GM12878 (cell line): ENCODE measurements at regions not wholly inside any gene's neighbourhood (a gene's known extent, or its start where the extent isn't known, plus 50 kb on each side); places are given as distances from the start of the nearest gene placed in this dataset.

Source experiments
- ATAC-seq: fragments of 200-7000 bp; cut with Tn5 transposase; 3 replicates; pipeline ENCODE4 v1.9.1; 2020; ENCODE audit warnings: mild to moderate bottlenecking, moderate library complexity
- BruUV-seq: library from RNA; stranded (reverse); fragments of 400-500 nt; replicated peaks from 2 replicates; lab custom pipeline; 2021; lab: Mats Ljungman, UMichigan
- CTCF ChIA-PET: fragments of 300-600 bp; sonication (Branson Sonifier 250); formaldehyde crosslinking; extraction: SDS; loops from one replicate; lab custom pipeline; 2021; ENCODE audit warnings: inconsistent platforms; lab: Yijun Ruan, JAX
- POLR2A ChIA-PET: fragments of 350-600 bp; formaldehyde crosslinking; extraction: SDS; loops from one replicate; lab custom pipeline; 2021; ENCODE audit warnings: inconsistent platforms; lab: Charles Lee
- RAD21 ChIA-PET: fragments of 300-600 bp; sonication (Branson Sonifier 250); formaldehyde crosslinking; loops from one replicate; lab custom pipeline; 2023; ENCODE audit warnings: antibody characterized with exemption; ENCODE audit not compliant: unreplicated experiment; lab: Charles Lee
- SMC1A ChIA-PET: fragments of 300-600 bp; sonication (Branson Sonifier 250); formaldehyde crosslinking; loops from one replicate; lab custom pipeline; 2023; ENCODE audit not compliant: unreplicated experiment, uncharacterized antibody; lab: Charles Lee
- DNase-seq: peaks from one replicate; pipeline ENCODE4 v3.0.0-alpha.2; 2011; ENCODE audit warnings: low read depth, low spot score
- FAIRE-seq: peaks from 3 replicates; lab custom pipeline; 2011; peaks lifted over from hg19 to GRCh38; lab: Jason Lieb, UNC
- H2AFZ ChIP-seq: 2 replicates; pipeline ENCODE4 v1.6.0; 2011; ENCODE audit warnings: low read depth, low read length, control low read depth; ENCODE audit not compliant: control insufficient read depth
- H3K27ac ChIP-seq: 2 replicates; pipeline ENCODE4 v1.5.1; 2011; ENCODE audit warnings: control low read depth; ENCODE audit not compliant: control insufficient read depth, insufficient read depth
- H3K27me3 ChIP-seq, 2 experiments: replicated peaks in 1 of 2; 2 replicates each; pipeline versions ENCODE4 v1.6.0 to v1.6.1; 2011; ENCODE audit warnings: low read length in 1 of 2; ENCODE audit not compliant: control insufficient read depth in 2 of 2, insufficient read depth in 2 of 2
- H3K36me3 ChIP-seq, 2 experiments: 2 replicates each; pipeline ENCODE4 v1.5.1; 2011; ENCODE audit warnings: low read length in 1 of 2; ENCODE audit not compliant: control insufficient read depth in 2 of 2, insufficient read depth in 2 of 2
- H3K4me1 ChIP-seq: 2 replicates; pipeline ENCODE4 v1.6.1; 2011; ENCODE audit warnings: mild to moderate bottlenecking, low read length, moderate library complexity, mixed read lengths; ENCODE audit not compliant: control insufficient read depth, insufficient read depth
- H3K4me2 ChIP-seq: 2 replicates; pipeline ENCODE4 v1.6.0; 2011; ENCODE audit warnings: control low read depth; ENCODE audit not compliant: control insufficient read depth, insufficient read depth
- H3K4me3 ChIP-seq: fragments of 200-600 bp; sonication (generic); 2 replicates; pipeline ENCODE4 v1.5.1; 2016
- H3K79me2 ChIP-seq: 2 replicates; pipeline ENCODE4 v1.6.0; 2011; ENCODE audit warnings: low read length; ENCODE audit not compliant: control insufficient read depth, insufficient read depth
- H3K9ac ChIP-seq: 2 replicates; pipeline ENCODE4 v1.8.0; 2011; ENCODE audit warnings: low read length, control low read depth, mixed read lengths; ENCODE audit not compliant: control insufficient read depth, insufficient read depth
- H3K9me3 ChIP-seq: replicated peaks from 3 replicates; pipeline ENCODE4 v1.5.1; 2011; ENCODE audit warnings: mild to moderate bottlenecking, low read length; ENCODE audit not compliant: control insufficient read depth, insufficient read depth
- H4K20me1 ChIP-seq: 2 replicates; pipeline ENCODE4 v1.6.0; 2011; ENCODE audit not compliant: control insufficient read depth, insufficient read depth
- BCL11A ChIP-seq: IDR thresholded peaks from 2 replicates; pipeline ENCODE4 v1.6.1; 2011; ENCODE audit warnings: low read depth, low read length
- CHD2 ChIP-seq: IDR thresholded peaks from 2 replicates; pipeline ENCODE4 v1.6.1; 2011; ENCODE audit warnings: low read depth, low read length, improper control_type of control experiment, borderline replicate concordance
- NFIC ChIP-seq: IDR thresholded peaks from 2 replicates; pipeline ENCODE4 v1.6.1; 2012; ENCODE audit warnings: low read depth, mild to moderate bottlenecking, inconsistent platforms, low read length, moderate library complexity
- NFXL1 ChIP-seq: fragments of 450-650 bp; IDR thresholded peaks from 2 replicates; pipeline ENCODE4 v1.6.1; 2017; ENCODE audit warnings: antibody characterized with exemption, mild to moderate bottlenecking, borderline replicate concordance
- PAX5 ChIP-seq: IDR thresholded peaks from 2 replicates; pipeline ENCODE4 v1.6.1; 2011; ENCODE audit warnings: low read depth, low read length, borderline replicate concordance
- POLR2AphosphoS2 ChIP-seq: IDR thresholded peaks from 2 replicates; pipeline ENCODE4 v1.6.1; 2011; ENCODE audit warnings: low read depth, mild to moderate bottlenecking, low read length, improper control_type of control experiment, moderate library complexity
- RAD51 ChIP-seq: fragments of 450-650 bp; IDR thresholded peaks from 2 replicates; pipeline ENCODE4 v1.6.1; 2016; ENCODE audit warnings: moderate library complexity, mild to moderate bottlenecking, inconsistent platforms
- RELA ChIP-seq: fragments of 450-650 bp; IDR thresholded peaks from 2 replicates; pipeline ENCODE4 v1.8.0; 2014; ENCODE audit warnings: borderline replicate concordance; ENCODE audit not compliant: partially characterized antibody
- SREBF1 ChIP-seq: IDR thresholded peaks from 2 replicates; pipeline ENCODE4 v1.6.1; 2012; ENCODE audit warnings: mild to moderate bottlenecking, low read length
- SRF ChIP-seq, 2 experiments: IDR thresholded peaks; 2 replicates each; pipeline ENCODE4 v1.6.1; 2011; ENCODE audit warnings: low read depth in 2 of 2, low read length in 2 of 2, mild to moderate bottlenecking in 1 of 2, moderate library complexity in 1 of 2
- TCF7 ChIP-seq: IDR thresholded peaks from 2 replicates; pipeline ENCODE4 v1.6.1; 2014; ENCODE audit warnings: antibody characterized with exemption, borderline replicate concordance
- WRNIP1 ChIP-seq: IDR thresholded peaks from 2 replicates; pipeline ENCODE4 v1.6.1; 2011; ENCODE audit warnings: low read depth, low read length, improper control_type of control experiment, borderline replicate concordance
- WGBS: methylation state at CpG from one replicate; pipeline ENCODE4 v1.1.6; 2016; ENCODE audit warnings: low lambda C conversion rate; ENCODE audit not compliant: insufficient replicate concordance, insufficient coverage; ENCODE audit errors: missing lambda C conversion rate; 5-methylcytosine and 5-hydroxymethylcytosine counted together
- in situ Hi-C: fragments of 300-500 bp; cut with MboI; formaldehyde crosslinking; loops from 9 replicates; pipeline ENCODE4 v1.14.3; 2018; ENCODE audit warnings: mixed read lengths
- intact Hi-C: fragments of 100-400 bp; cut with micrococcal nuclease; formaldehyde crosslinking; loops from one replicate; pipeline ENCODE4 v1.14.2; 2022; ENCODE audit not compliant: unreplicated experiment
- TF ChIP-seq, protein P1 (sequence below): fragments of 150-350 bp; IDR thresholded peaks from 2 replicates; pipeline ENCODE4 v1.6.1; 2014; ENCODE audit warnings: mild to moderate bottlenecking, low read depth, low read length
- TF ChIP-seq, protein P2 (sequence below): IDR thresholded peaks from 2 replicates; pipeline ENCODE4 v1.6.1; 2012; ENCODE audit warnings: low read depth, low read length, improper control_type of control experiment
- TF ChIP-seq, protein P3 (sequence below): IDR thresholded peaks from 2 replicates; pipeline ENCODE4 v1.6.1; 2012; ENCODE audit warnings: low read depth, low read length, improper control_type of control experiment
- TF ChIP-seq, protein P4 (sequence below): fragments of 150-350 bp; IDR thresholded peaks from 2 replicates; pipeline ENCODE4 v1.6.1; 2016; ENCODE audit warnings: low read depth, low read length
- TF ChIP-seq, protein P5 (sequence below): fragments of 450-650 bp; conservative IDR thresholded peaks from 2 replicates; pipeline ENCODE4 v1.6.1; 2017; ENCODE audit warnings: mild to moderate bottlenecking, moderate library complexity

DNA sequence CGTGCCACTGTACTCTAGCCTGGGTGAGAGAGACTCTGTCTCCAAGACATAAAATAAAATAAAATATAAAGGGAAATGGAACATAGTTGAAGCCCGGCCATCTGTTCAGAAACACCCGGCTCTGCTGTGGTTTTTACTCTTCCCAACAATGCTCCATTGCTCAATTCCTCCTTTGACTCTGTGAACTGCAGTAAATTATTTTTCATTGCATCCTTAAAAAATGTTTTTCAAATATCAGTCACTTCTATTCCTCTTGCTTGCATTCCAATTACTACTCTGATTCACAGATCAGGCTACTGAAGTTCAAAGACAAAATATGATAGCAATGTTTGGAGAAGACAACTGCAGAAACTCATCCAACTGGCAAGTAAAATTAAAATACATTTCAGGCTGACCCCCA lies 983.0 kb downstream of the SORCS1 start:
- RAD21 ChIA-PET: no interaction called here
- WGBS: 11% methylated on average over 3 of the region's 3 CpGs
- BruUV-seq: no TSS peak
- POLR2A ChIA-PET: no interaction called here
- Histone ChIP-seq H3K27me3 (no peaks in the 10 kb centered on the region), H4K20me1 (no peaks in the 10 kb centered on the region), H3K9me3 (no peaks in the 10 kb centered on the region), H3K4me1 (no peaks in the 10 kb centered on the region), H3K4me3 (no peak overlapping the region), H3K79me2 (no peaks in the 10 kb centered on the region), H2AFZ (no peak overlapping the region), H3K27ac (no peak overlapping the region), H3K9ac (no peak overlapping the region), H3K4me2 (no peak overlapping the region), H3K36me3 (no peaks in the 10 kb centered on the region)
- intact Hi-C loops (loop anchor here (10.0 kb wide), 1 partner anchor 1117 kb away; no protein-coding TSS in a partner anchor), in situ Hi-C loops (loop anchor here (10.0 kb wide), 2 partner anchors 227 to 387 kb away; no protein-coding TSS in a partner anchor)
- SMC1A ChIA-PET: interaction anchor here (0.6 kb wide), 1 partner anchor 108 kb away, joined by 3 read pairs; no protein-coding TSS in a partner anchor
- CTCF ChIA-PET: no interaction called here
- FAIRE-seq (no peak), ATAC-seq (no peak), DNase-seq (no peak)
- TF ChIP-seq RELA (no peak), NFXL1 (no peak), NFIC (no peak), CHD2 (no peak), POLR2AphosphoS2 (no peak), PAX5 (no peak), WRNIP1 (no peak), SREBF1 (no peak), TCF7 (no peak), RAD51 (no peak), BCL11A (no peak), SRF (IDR thresholded peaks at IDR 0.05; ENCODE audit: low read depth in 2 of 2, low read length in 2 of 2) (no peak)
- TF ChIP-seq, protein P1, sequence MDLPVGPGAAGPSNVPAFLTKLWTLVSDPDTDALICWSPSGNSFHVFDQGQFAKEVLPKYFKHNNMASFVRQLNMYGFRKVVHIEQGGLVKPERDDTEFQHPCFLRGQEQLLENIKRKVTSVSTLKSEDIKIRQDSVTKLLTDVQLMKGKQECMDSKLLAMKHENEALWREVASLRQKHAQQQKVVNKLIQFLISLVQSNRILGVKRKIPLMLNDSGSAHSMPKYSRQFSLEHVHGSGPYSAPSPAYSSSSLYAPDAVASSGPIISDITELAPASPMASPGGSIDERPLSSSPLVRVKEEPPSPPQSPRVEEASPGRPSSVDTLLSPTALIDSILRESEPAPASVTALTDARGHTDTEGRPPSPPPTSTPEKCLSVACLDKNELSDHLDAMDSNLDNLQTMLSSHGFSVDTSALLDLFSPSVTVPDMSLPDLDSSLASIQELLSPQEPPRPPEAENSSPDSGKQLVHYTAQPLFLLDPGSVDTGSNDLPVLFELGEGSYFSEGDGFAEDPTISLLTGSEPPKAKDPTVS: no peak
- TF ChIP-seq, protein P2, sequence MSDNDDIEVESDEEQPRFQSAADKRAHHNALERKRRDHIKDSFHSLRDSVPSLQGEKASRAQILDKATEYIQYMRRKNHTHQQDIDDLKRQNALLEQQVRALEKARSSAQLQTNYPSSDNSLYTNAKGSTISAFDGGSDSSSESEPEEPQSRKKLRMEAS: no peak
- TF ChIP-seq, protein P3, sequence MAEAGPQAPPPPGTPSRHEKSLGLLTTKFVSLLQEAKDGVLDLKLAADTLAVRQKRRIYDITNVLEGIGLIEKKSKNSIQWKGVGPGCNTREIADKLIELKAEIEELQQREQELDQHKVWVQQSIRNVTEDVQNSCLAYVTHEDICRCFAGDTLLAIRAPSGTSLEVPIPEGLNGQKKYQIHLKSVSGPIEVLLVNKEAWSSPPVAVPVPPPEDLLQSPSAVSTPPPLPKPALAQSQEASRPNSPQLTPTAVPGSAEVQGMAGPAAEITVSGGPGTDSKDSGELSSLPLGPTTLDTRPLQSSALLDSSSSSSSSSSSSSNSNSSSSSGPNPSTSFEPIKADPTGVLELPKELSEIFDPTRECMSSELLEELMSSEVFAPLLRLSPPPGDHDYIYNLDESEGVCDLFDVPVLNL: no peak
- TF ChIP-seq, protein P4, sequence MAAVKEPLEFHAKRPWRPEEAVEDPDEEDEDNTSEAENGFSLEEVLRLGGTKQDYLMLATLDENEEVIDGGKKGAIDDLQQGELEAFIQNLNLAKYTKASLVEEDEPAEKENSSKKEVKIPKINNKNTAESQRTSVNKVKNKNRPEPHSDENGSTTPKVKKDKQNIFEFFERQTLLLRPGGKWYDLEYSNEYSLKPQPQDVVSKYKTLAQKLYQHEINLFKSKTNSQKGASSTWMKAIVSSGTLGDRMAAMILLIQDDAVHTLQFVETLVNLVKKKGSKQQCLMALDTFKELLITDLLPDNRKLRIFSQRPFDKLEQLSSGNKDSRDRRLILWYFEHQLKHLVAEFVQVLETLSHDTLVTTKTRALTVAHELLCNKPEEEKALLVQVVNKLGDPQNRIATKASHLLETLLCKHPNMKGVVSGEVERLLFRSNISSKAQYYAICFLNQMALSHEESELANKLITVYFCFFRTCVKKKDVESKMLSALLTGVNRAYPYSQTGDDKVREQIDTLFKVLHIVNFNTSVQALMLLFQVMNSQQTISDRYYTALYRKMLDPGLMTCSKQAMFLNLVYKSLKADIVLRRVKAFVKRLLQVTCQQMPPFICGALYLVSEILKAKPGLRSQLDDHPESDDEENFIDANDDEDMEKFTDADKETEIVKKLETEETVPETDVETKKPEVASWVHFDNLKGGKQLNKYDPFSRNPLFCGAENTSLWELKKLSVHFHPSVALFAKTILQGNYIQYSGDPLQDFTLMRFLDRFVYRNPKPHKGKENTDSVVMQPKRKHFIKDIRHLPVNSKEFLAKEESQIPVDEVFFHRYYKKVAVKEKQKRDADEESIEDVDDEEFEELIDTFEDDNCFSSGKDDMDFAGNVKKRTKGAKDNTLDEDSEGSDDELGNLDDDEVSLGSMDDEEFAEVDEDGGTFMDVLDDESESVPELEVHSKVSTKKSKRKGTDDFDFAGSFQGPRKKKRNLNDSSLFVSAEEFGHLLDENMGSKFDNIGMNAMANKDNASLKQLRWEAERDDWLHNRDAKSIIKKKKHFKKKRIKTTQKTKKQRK: no peak
- TF ChIP-seq, protein P5, sequence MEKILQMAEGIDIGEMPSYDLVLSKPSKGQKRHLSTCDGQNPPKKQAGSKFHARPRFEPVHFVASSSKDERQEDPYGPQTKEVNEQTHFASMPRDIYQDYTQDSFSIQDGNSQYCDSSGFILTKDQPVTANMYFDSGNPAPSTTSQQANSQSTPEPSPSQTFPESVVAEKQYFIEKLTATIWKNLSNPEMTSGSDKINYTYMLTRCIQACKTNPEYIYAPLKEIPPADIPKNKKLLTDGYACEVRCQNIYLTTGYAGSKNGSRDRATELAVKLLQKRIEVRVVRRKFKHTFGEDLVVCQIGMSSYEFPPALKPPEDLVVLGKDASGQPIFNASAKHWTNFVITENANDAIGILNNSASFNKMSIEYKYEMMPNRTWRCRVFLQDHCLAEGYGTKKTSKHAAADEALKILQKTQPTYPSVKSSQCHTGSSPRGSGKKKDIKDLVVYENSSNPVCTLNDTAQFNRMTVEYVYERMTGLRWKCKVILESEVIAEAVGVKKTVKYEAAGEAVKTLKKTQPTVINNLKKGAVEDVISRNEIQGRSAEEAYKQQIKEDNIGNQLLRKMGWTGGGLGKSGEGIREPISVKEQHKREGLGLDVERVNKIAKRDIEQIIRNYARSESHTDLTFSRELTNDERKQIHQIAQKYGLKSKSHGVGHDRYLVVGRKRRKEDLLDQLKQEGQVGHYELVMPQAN: no peak
